ENCODE measurements at regions not wholly inside any gene's neighbourhood (a gene's known extent, or its start where the extent isn't known, plus 50 kb on each side); places are given as distances from the start of the nearest gene placed in this dataset.
A peak's percentile ranks its signal among the peaks of the same experiment; 100 is the strongest.

GRCh38 chr11:112874980-112875379 lies 86.2 kb upstream of the NCAM1 start:
- Histone ChIP-seq H3K4me3 (ENCODE audit: low read length in 2 of 2) (no peak overlapping the region), H2AFZ (ENCODE audit: low read length) (no peak overlapping the region), H3K4me1 (ENCODE audit: control insufficient read depth in 2 of 2, insufficient read depth in 1 of 2, low read depth in 1 of 2, low read length in 2 of 2) (peaks cover 3 to 7% of the 10 kb centered on the region in 2 donors), H3K18ac (ENCODE audit: low read length) (no peak overlapping the region), H3K9me3 (replicated peaks in 1 of 2; ENCODE audit: control insufficient read depth in 2 of 2, insufficient read depth in 1 of 2, low read depth in 1 of 2, low read length in 2 of 2) (no peaks in the 10 kb centered on the region), H2BK5ac (ENCODE audit: low read length) (no peak overlapping the region), H3K4me2 (ENCODE audit: insufficient read depth, low read length, poor library complexity, severe bottlenecking) (no peak overlapping the region), H4K91ac (ENCODE audit: low read depth, low read length, poor library complexity) (no peak overlapping the region), H3K27ac (replicated peaks; ENCODE audit: low read length) (no peak overlapping the region), H3K9ac (ENCODE audit: low read depth, low read length, poor library complexity) (no peak overlapping the region), H3K14ac (ENCODE audit: low read length) (no peak overlapping the region), H3K79me1 (ENCODE audit: low read depth, low read length) (no peaks in the 10 kb centered on the region), H2BK120ac (ENCODE audit: low read depth, low read length) (no peak overlapping the region), H3K23ac (ENCODE audit: low read depth, low read length, poor library complexity) (no peak overlapping the region), H2AK5ac (ENCODE audit: low read depth, low read length) (no peak overlapping the region), H2BK12ac (ENCODE audit: low read length) (no peak overlapping the region), H2BK15ac (ENCODE audit: low read length) (no peak overlapping the region), H3K36me3 (replicated peaks in 1 of 2; ENCODE audit: control insufficient read depth in 2 of 2, insufficient read depth in 2 of 2, low read length in 2 of 2) (no peaks in the 10 kb centered on the region), H3K27me3 (ENCODE audit: control insufficient read depth in 3 of 3, insufficient read depth in 3 of 3, low read depth in 1 of 3, low read length in 3 of 3) (no peaks in the 10 kb centered on the region), H3K4ac (ENCODE audit: low read length) (no peak overlapping the region), H4K8ac (ENCODE audit: low read depth, low read length) (no peak overlapping the region)
- no peak for DNase-seq (ENCODE audit: low spot score)
- WGBS, 2 donors (ENCODE audit: extremely low coverage in 2 of 2, insufficient read length in 2 of 2, insufficient replicate concordance in 1 of 2), result no CpG with 5 or more reads among the region's 3 CpGs

GRCh38 chr11:112877581-112877980 lies 83.6 kb upstream of the NCAM1 start:
- H3K27ac ChIP-seq (replicated peaks; ENCODE audit: low read length), result no peak overlapping the region
- H3K9ac ChIP-seq (ENCODE audit: low read depth, low read length, poor library complexity), result peak overlapping the region; percentile 63
- H3K14ac ChIP-seq (ENCODE audit: low read length), result no peak overlapping the region
- no peaks in the 10 kb centered on the region for H3K27me3 ChIP-seq (ENCODE audit: control insufficient read depth in 3 of 3, insufficient read depth in 3 of 3, low read depth in 1 of 3, low read length in 3 of 3)
- H3K4me2 ChIP-seq (ENCODE audit: insufficient read depth, low read length, poor library complexity, severe bottlenecking), result no peak overlapping the region
- peaks cover 3 to 10% of the 10 kb centered on the region in 2 donors for H3K4me1 ChIP-seq (ENCODE audit: control insufficient read depth in 2 of 2, insufficient read depth in 1 of 2, low read depth in 1 of 2, low read length in 2 of 2)
- no peak overlapping the region for H3K23ac ChIP-seq (ENCODE audit: low read depth, low read length, poor library complexity)
- no peak overlapping the region for H2BK12ac ChIP-seq (ENCODE audit: low read length)
- peak overlapping the region; percentile 46 for H2AFZ ChIP-seq (ENCODE audit: low read length)
- H2BK120ac ChIP-seq (ENCODE audit: low read depth, low read length), result no peak overlapping the region
- no peaks in the 10 kb centered on the region for H3K36me3 ChIP-seq (replicated peaks in 1 of 2; ENCODE audit: control insufficient read depth in 2 of 2, insufficient read depth in 2 of 2, low read length in 2 of 2)
- no peaks in the 10 kb centered on the region for H3K9me3 ChIP-seq (replicated peaks in 1 of 2; ENCODE audit: control insufficient read depth in 2 of 2, insufficient read depth in 1 of 2, low read depth in 1 of 2, low read length in 2 of 2)
- no peak overlapping the region for H3K4ac ChIP-seq (ENCODE audit: low read length)
- H3K4me3 ChIP-seq (ENCODE audit: low read length in 2 of 2), result no peak overlapping the region
- no peak overlapping the region for H4K8ac ChIP-seq (ENCODE audit: low read depth, low read length)
- peak overlapping the region; percentile 50 for H3K18ac ChIP-seq (ENCODE audit: low read length)
- no peak overlapping the region for H2AK5ac ChIP-seq (ENCODE audit: low read depth, low read length)
- no peaks in the 10 kb centered on the region for H3K79me1 ChIP-seq (ENCODE audit: low read depth, low read length)
- H2BK15ac ChIP-seq (ENCODE audit: low read length), result no peak overlapping the region
- H4K91ac ChIP-seq (ENCODE audit: low read depth, low read length, poor library complexity), result no peak overlapping the region
- no CpG with 5 or more reads among the region's 11 CpGs for WGBS, 2 donors (ENCODE audit: extremely low coverage in 2 of 2, insufficient read length in 2 of 2, insufficient replicate concordance in 1 of 2)
- H2BK5ac ChIP-seq (ENCODE audit: low read length), result no peak overlapping the region
- no peak for DNase-seq (ENCODE audit: low spot score)

GRCh38 chr11:112878033-112878601 lies 83.1 kb upstream of the NCAM1 start:
- Histone ChIP-seq H3K18ac (ENCODE audit: low read length) (peak overlapping the region; percentile 61), H3K4me1 (ENCODE audit: control insufficient read depth in 2 of 2, insufficient read depth in 1 of 2, low read depth in 1 of 2, low read length in 2 of 2) (peaks cover 3 to 10% of the 10 kb centered on the region in 2 donors), H3K36me3 (replicated peaks in 1 of 2; ENCODE audit: control insufficient read depth in 2 of 2, insufficient read depth in 2 of 2, low read length in 2 of 2) (no peaks in the 10 kb centered on the region), H4K8ac (ENCODE audit: low read depth, low read length) (no peak overlapping the region), H2AFZ (ENCODE audit: low read length) (peak overlapping the region; percentile 68), H3K4ac (ENCODE audit: low read length) (no peak overlapping the region), H3K79me1 (ENCODE audit: low read depth, low read length) (no peaks in the 10 kb centered on the region), H4K91ac (ENCODE audit: low read depth, low read length, poor library complexity) (no peak overlapping the region), H3K14ac (ENCODE audit: low read length) (no peak overlapping the region), H3K27ac (replicated peaks; ENCODE audit: low read length) (no peak overlapping the region), H3K4me3 (ENCODE audit: low read length in 2 of 2) (no peak overlapping the region), H2BK5ac (ENCODE audit: low read length) (no peak overlapping the region), H3K27me3 (ENCODE audit: control insufficient read depth in 3 of 3, insufficient read depth in 3 of 3, low read depth in 1 of 3, low read length in 3 of 3) (no peaks in the 10 kb centered on the region), H3K23ac (ENCODE audit: low read depth, low read length, poor library complexity) (no peak overlapping the region), H2BK15ac (ENCODE audit: low read length) (peak overlapping the region; percentile 41), H3K4me2 (ENCODE audit: insufficient read depth, low read length, poor library complexity, severe bottlenecking) (no peak overlapping the region), H3K9me3 (replicated peaks in 1 of 2; ENCODE audit: control insufficient read depth in 2 of 2, insufficient read depth in 1 of 2, low read depth in 1 of 2, low read length in 2 of 2) (no peaks in the 10 kb centered on the region), H3K9ac (ENCODE audit: low read depth, low read length, poor library complexity) (no peak overlapping the region), H2BK120ac (ENCODE audit: low read depth, low read length) (no peak overlapping the region), H2BK12ac (ENCODE audit: low read length) (no peak overlapping the region), H2AK5ac (ENCODE audit: low read depth, low read length) (no peak overlapping the region)
- DNase-seq (ENCODE audit: low spot score), result no peak
- no CpG with 5 or more reads among the region's 7 CpGs for WGBS, 2 donors (ENCODE audit: extremely low coverage in 2 of 2, insufficient read length in 2 of 2, insufficient replicate concordance in 1 of 2)

- H2BK15ac ChIP-seq (ENCODE audit: low read length), result no peak overlapping the region
- no peaks in the 10 kb centered on the region for H3K9me3 ChIP-seq (replicated peaks in 1 of 2; ENCODE audit: control insufficient read depth in 2 of 2, insufficient read depth in 1 of 2, low read depth in 1 of 2, low read length in 2 of 2)
- no CpG with 5 or more reads among the region's 4 CpGs for WGBS, 2 donors (ENCODE audit: extremely low coverage in 2 of 2, insufficient read length in 2 of 2, insufficient replicate concordance in 1 of 2)
- DNase-seq (ENCODE audit: low spot score), result no peak
- H3K79me1 ChIP-seq (ENCODE audit: low read depth, low read length), result no peaks in the 10 kb centered on the region
- no peak overlapping the region for H4K91ac ChIP-seq (ENCODE audit: low read depth, low read length, poor library complexity)
- no peak overlapping the region for H2BK5ac ChIP-seq (ENCODE audit: low read length)
- H3K27me3 ChIP-seq (ENCODE audit: control insufficient read depth in 3 of 3, insufficient read depth in 3 of 3, low read depth in 1 of 3, low read length in 3 of 3), result no peaks in the 10 kb centered on the region
- H2AK5ac ChIP-seq (ENCODE audit: low read depth, low read length), result no peak overlapping the region
- no peak overlapping the region for H3K4ac ChIP-seq (ENCODE audit: low read length)
- no peak overlapping the region for H3K4me2 ChIP-seq (ENCODE audit: insufficient read depth, low read length, poor library complexity, severe bottlenecking)
- peaks cover 3 to 10% of the 10 kb centered on the region in 2 donors for H3K4me1 ChIP-seq (ENCODE audit: control insufficient read depth in 2 of 2, insufficient read depth in 1 of 2, low read depth in 1 of 2, low read length in 2 of 2)
- H4K8ac ChIP-seq (ENCODE audit: low read depth, low read length), result no peak overlapping the region
- H3K23ac ChIP-seq (ENCODE audit: low read depth, low read length, poor library complexity), result no peak overlapping the region
- no peak overlapping the region for H3K9ac ChIP-seq (ENCODE audit: low read depth, low read length, poor library complexity)
- H3K36me3 ChIP-seq (replicated peaks in 1 of 2; ENCODE audit: control insufficient read depth in 2 of 2, insufficient read depth in 2 of 2, low read length in 2 of 2), result no peaks in the 10 kb centered on the region
- no peak overlapping the region for H2BK120ac ChIP-seq (ENCODE audit: low read depth, low read length)
- no peak overlapping the region for H3K27ac ChIP-seq (replicated peaks; ENCODE audit: low read length)
- H2BK12ac ChIP-seq (ENCODE audit: low read length), result no peak overlapping the region
- no peak overlapping the region for H3K18ac ChIP-seq (ENCODE audit: low read length)
- H3K4me3 ChIP-seq (ENCODE audit: low read length in 2 of 2), result no peak overlapping the region
- H2AFZ ChIP-seq (ENCODE audit: low read length), result no peak overlapping the region
- H3K14ac ChIP-seq (ENCODE audit: low read length), result no peak overlapping the region
Measured at GRCh38 chr11:112880495-112880894, 80.7 kb upstream of the NCAM1 start.

Measured in neuronal stem cell (in vitro differentiated cells).